ENCODE measurements at regions not wholly inside any gene's neighbourhood (a gene's known extent, or its start where the extent isn't known, plus 50 kb on each side); places are given as distances from the start of the nearest gene placed in this dataset.

- CTCF ChIA-PET (ENCODE audit: low intra/inter-chr PET ratio, low total read pairs) = interaction anchor here (1.1 to 2.1 kb wide), 4 partner anchors 1334 to 1745 kb away, joined by 3 to 11 read pairs (median 4); partner anchors contain the start of gene CCDC85A
- Histone ChIP-seq H3K9me3 (ENCODE audit: low read length) (no peaks in the 10 kb centered on the region), H3K4me2 (ENCODE audit: low read depth, low read length) (no peak overlapping the region), H2AFZ (ENCODE audit: low read length) (no peak overlapping the region), H3K79me2 (ENCODE audit: insufficient read depth, low read length) (no peaks in the 10 kb centered on the region), H3K27ac (ENCODE audit: extremely low read length, insufficient read depth, low read length) (no peak overlapping the region), H4K20me1 (ENCODE audit: insufficient read depth, low read length) (no peaks in the 10 kb centered on the region; the same call in 1 of the 2 replicates), H3K4me3 (replicated peaks in 1 of 3; ENCODE audit: insufficient read depth in 1 of 3, low read depth in 2 of 3, low read length in 3 of 3) (no peak overlapping the region), H3K9ac (ENCODE audit: insufficient read depth, low read depth, low read length) (no peak overlapping the region), H3K36me3 (replicated peaks in 1 of 2; ENCODE audit: control insufficient read depth in 1 of 2, insufficient read depth in 2 of 2, low read length in 2 of 2) (no peaks in the 10 kb centered on the region), H3K27me3 (ENCODE audit: control insufficient read depth in 1 of 2, insufficient read depth in 2 of 2, low read length in 2 of 2) (no peaks in the 10 kb centered on the region), H3K4me1 (ENCODE audit: insufficient read depth, low read length) (no peaks in the 10 kb centered on the region)
- POLR2A ChIA-PET = no interaction called here
- in situ Hi-C loops (cut with HindIII; ENCODE audit: extremely low pct_ligation_motif_present, low pct_unique_long_range_greater_than_20kb) = no loop called here
- BruUV-seq (replicated peaks) = no TSS peak
- FAIRE-seq (no peak), DNase-seq (ENCODE audit: low spot score) (peak; percentile 36), ATAC-seq (peak; percentile 69)
- WGBS (ENCODE audit: low lambda C conversion rate) = 2% methylated on average over 7 of the region's 7 CpGs
- peak; percentile 73; the same call in 1 of the 2 replicates for TF ChIP-seq CEBPB (IDR thresholded peaks at IDR 0.05; ENCODE audit: borderline replicate concordance, low read depth, low read length)
- peak; percentile 70; the same call in 1 of the 2 replicates for TF ChIP-seq MIXL1 (CRISPR knock-in tag; IDR thresholded peaks at IDR 0.05)
- TF ChIP-seq ZSCAN29 (CRISPR knock-in tag; conservative IDR thresholded peaks at IDR 0.05) = no peak
- peak; percentile 54; the same call in 1 of the 2 replicates for TF ChIP-seq RAD21 (CRISPR knock-in tag; IDR thresholded peaks at IDR 0.05)
- TF ChIP-seq ARID3A (IDR thresholded peaks at IDR 0.05; ENCODE audit: low read depth, low read length) = peak; percentile 82
- TF ChIP-seq ATF7 (IDR thresholded peaks at IDR 0.05) = peak; percentile 73
- no peak for TF ChIP-seq ATF7 (CRISPR knock-in tag; IDR thresholded peaks at IDR 0.05)
- peak; percentile 69 for TF ChIP-seq SMC3 (IDR thresholded peaks at IDR 0.05; ENCODE audit: low read length)
- TF ChIP-seq STAG1 (CRISPR knock-in tag; IDR thresholded peaks at IDR 0.05) = peak; percentile 77
- peak; percentile 71 for TF ChIP-seq CTCF (CRISPR knock-in tag; IDR thresholded peaks at IDR 0.05)
- peak; percentile 75; the same call in 1 of the 2 replicates for TF ChIP-seq ATF2 (CRISPR knock-in tag; IDR thresholded peaks at IDR 0.05)
- peak; percentile 79 for TF ChIP-seq CEBPG (CRISPR knock-in tag; IDR thresholded peaks at IDR 0.05)
- no peak for TF ChIP-seq PBX2 (CRISPR knock-in tag; IDR thresholded peaks at IDR 0.05)
- TF ChIP-seq HMGXB3 (CRISPR knock-in tag; IDR thresholded peaks at IDR 0.05; ENCODE audit: borderline replicate concordance) = no peak
- intact Hi-C loops (cut with micrococcal nuclease; ENCODE audit: unreplicated experiment) = loop anchor here (1.0 to 10.0 kb wide), 4 partner anchors 1334 to 1802 kb away; partner anchors contain the start of gene CCDC85A
These were observed 529.8 kb upstream of the VRK2 start for GRCh38 chr2:57516698-57517340.
